Left lobe of liver (tissue), 2 donors: ENCODE measurements at regions not wholly inside any gene's neighbourhood (a gene's known extent, or its start where the extent isn't known, plus 50 kb on each side); places are given as distances from the start of the nearest gene placed in this dataset.
"Not testable (repeated sequence)": the region's sequence is repeated elsewhere in the genome, so short reads cannot be mapped to it uniquely, and the experiment has no call there.

ENCODE experiments used
- ATAC-seq: fragments of 200-7000 bp; cut with Tn5 transposase; one replicate; pipeline ENCODE4 v1.9.1; 2020; ENCODE audit warnings: mild to moderate bottlenecking, moderate library complexity
- DNase-seq: peaks from one replicate; pipeline ENCODE4 v3.0.0-alpha.2; 2020; ENCODE audit warnings: low spot score
- donor health status: DM: no; HTN: no; CAD: no; lungs with moderate emphysema.
- donor health status: DM: no; HTN: yes; CAD: no.

DNA sequence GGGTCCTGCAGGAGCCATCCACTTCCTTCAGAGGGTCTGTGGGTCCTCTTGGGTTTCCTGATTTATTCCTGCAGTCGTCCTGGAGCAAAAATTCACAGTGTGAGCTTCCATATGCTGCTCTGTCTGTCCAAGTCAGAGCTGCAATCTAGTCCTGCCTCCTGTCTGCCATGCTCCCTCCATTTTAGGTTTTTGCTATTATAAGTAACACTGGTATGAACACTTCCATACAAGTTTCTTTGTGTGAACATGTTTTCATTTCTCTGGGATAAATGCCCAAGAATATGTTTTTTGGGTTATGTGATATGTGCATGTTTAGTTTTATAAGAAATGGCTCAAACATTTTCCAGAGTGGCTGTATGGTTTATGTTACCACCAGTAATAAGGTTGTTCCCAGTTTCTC is 188.1 kb downstream of the ACTR3B start:
- DNase-seq, result no peak
- ATAC-seq, result no peak

DNA sequence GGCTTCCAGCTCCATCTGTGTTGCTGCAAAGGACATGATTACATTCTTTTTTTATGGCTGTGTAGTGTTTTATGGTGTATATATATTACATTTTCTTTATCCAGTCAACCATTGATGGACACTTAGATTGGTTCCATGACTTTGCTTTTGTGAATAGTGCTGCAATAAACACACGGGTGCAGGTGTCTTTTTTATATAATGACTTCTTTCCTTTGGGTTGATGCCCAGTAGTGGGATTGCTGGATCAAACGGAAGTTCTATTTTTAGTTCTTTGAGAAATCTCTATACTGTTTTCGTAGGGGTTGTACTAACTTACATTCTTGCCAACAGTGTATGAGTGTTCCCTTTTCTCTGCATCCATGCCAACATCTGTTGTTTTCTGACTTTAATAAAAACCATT is 189.7 kb downstream of the ACTR3B start:
- no peak for DNase-seq

DNA sequence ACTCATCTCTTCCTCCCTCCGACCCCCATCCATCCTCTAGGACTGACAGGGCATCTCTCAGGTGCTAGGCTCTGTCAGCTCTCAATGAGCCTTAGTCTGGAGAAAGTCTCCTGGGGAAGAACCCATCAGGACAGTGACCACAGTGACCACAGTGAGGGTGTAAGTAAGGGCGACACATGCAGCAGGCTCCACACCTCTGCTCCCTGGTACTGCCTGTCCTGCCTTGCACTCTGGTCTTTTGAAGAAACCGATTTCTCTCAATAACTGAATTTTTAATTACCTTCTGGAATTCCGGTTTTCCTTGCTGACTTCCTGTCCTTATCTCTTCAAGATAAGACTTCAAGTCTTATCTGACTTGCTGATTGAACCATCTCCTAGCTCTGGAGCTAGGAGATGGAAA is 190.2 kb downstream of the ACTR3B start:
- ATAC-seq (no peak), DNase-seq (no peak)

More for the DNA sequence above, 189.7 kb downstream of the ACTR3B start:
- no peak for ATAC-seq

DNA sequence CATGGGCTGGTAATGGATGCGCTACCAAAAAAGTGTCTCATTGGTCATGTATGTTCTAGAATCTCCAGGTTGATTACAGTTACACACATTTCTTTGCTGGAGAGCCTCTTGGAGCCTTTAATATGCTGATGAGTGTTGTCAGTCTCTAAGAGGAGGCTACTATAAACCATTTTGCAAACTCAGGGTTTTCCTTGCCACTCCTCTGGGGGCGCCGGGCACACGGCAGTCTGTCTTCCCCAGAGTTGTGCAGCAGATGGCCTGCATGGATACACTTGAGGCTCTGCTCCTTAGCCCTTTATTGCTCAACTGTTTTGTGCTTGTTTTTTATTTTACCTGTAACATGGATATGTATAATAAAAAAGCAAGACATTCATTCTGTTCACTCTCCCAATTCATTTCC is 196.5 kb downstream of the ACTR3B start:
- DNase-seq (no peak), ATAC-seq (no peak)

DNA sequence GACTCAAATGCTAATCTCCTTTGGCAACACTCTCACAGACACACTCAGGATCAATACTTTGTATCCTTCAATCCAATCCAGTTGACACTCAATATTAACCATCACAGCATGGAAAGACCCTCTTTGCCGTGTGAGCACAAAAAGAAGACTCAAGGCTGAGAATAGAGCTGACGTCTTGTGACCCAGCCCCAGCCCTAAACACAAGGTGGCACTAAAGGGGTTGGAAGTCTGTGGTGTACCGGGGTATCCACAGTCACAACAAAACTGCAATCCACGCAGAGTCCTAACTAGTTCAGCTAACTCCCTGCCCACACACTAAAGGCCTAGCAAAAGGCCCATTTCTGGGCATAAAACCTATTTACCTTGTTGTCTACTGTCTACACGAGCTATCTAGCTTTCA is 200.1 kb downstream of the ACTR3B start:
- DNase-seq, result no peak
- no peak for ATAC-seq

DNA sequence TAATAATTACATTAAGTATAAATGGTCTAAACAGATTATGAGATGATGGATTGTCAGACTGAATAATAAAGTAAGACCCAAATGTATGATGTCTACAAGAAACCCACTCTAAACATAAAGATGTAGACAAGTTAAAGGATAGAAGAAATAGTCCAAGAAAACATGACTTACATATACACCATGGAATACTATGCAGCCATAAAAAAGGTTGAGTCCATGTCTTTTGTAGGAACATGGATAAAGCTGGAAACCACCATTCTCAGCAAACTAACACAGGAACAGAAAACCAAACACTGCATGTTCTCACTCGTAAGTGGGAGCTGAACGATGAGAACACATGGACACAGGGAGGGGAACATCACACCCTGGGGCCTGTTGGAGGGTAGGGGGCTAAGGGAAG is 202.2 kb downstream of the ACTR3B start:
- not testable (repeated sequence) for DNase-seq, ATAC-seq

DNA sequence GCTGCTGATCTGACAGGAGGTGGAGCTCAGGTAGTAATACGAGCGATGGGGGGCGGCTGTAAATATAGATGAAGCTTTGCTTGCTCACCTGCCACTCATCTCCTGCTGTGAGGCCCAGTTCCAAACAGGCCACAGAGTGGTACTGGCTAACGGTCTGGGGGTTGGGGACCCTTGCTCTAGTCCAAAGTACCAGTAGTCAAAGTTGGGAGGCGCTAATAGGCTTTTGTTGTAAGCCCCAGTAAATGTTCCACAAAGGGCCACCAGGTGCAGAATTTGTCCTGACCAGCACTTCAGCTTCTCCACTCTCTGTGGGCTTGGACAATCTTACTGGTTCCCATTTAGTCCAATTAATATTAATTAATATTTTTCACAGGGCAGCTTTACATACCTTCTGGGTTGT is 206.6 kb downstream of the ACTR3B start:
- DNase-seq (no peak), ATAC-seq (no peak)

DNA sequence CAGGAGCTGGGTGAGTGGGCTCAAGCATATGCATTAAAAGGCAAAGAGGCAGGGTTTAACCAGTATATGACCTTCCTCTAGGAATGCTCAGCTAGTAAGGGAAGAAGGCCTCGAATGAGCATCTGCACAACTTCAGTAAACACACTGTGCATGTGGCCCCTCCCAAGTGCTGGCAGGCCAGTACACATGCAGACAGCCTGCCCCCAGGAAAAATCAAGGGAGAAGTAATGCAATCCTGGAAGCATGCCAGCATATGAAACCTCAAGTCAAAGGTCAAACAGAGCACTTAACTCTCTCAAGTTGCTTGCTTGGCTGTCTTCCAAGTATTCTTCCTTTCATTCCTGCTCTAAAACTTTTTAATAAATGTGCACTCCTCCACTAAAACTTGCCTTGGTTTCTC is 208.4 kb downstream of the ACTR3B start:
- ATAC-seq, result no peak
- DNase-seq, result no peak

DNA sequence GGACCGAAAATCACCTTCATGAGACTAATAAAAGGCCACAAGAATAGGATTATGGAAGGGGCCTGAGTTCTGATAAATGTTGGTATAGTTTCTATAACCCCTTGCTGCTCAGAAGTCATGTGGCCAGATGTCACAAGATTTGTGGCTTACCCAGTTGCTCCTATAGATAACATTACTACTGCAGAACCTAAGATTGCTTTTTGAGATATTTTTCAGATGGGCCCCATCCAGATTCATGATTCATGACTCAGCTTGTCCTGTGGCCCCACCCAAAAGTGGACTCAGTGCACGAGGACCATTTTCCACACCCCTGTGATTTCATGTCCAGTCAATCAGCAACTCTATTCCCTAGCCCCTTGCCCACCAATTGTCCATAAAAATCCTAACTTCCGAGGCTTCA is 209.0 kb downstream of the ACTR3B start:
- no peak for DNase-seq
- no peak for ATAC-seq

DNA sequence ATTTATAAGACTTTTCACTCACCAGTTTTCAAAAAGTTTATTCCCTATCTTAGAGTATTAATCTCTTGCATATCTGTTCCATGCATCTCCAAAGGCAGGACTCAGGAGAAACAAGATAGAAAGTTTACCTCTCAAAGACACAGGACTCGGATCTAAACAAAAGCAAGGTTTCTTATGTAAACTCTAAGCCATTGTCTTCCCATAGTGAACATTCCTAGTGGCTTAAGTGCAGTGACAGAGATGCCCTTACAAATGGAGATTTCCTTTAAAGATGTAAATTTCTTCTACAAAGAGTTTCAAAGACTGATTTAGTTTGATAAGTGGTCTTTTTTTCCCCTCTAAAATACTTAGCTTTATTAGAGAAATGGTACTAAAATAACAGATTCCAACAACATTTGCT is 209.8 kb downstream of the ACTR3B start:
- ATAC-seq (no peak), DNase-seq (no peak)

DNA sequence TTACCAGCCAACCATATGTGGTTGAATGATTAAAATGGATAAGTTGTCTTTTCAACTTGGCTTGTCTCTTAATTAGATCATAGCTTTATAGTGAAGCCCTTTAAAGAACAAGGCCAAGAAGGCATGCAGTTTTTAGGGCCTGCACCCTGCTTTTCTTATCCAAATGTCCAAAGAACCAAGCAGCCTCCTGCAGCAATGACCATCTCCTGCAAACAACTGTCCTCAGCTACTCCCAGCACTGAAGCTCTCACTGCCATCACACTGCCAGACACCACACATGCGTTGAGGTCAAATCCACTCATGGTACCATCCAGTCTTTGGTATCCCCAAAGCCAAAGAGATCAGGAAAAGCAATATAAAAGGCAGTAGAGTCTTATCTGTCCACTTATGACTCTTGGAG is 210.3 kb downstream of the ACTR3B start:
- no peak for ATAC-seq
- DNase-seq, result no peak

DNA sequence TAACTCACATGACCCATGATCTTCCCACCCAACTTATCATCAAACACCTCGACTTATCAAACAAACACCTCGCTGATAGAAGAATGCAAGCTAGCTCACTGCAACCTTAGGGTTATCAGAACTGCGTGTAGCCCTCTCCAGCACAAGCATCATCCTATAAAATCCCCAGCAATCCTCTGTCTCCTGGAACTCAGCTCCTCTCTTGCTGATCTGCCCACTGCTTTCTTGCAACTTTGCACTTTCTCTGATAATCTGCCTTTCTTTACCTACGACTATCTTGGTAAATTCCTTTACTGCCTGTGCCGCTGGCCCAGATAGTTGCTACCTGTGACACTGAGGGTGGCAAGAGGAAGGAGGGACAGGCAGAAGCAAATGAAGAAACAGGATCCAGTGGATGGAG is 210.9 kb downstream of the ACTR3B start:
- ATAC-seq (no peak), DNase-seq (no peak)

DNA sequence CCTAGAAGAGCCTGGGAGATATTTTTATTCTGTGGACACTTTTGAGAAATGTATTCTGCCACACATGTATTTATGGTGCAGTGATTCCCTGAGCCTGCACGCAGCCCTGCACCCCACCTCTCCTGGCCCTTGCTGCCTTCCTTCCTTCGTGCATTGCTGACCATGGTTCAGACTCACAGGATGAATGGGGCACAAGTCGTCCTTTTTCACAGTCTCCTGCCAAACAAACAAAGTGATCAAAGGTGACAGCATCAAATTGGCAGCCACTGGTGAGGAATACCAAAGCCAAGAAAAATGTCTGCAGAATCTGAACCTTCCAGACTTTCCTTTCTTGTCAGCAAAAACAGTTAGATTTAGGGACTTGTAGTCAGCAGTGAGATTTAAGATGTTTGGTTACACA is 215.0 kb downstream of the ACTR3B start:
- ATAC-seq, result peak; percentile 86
- DNase-seq, result peak; percentile 49

DNA sequence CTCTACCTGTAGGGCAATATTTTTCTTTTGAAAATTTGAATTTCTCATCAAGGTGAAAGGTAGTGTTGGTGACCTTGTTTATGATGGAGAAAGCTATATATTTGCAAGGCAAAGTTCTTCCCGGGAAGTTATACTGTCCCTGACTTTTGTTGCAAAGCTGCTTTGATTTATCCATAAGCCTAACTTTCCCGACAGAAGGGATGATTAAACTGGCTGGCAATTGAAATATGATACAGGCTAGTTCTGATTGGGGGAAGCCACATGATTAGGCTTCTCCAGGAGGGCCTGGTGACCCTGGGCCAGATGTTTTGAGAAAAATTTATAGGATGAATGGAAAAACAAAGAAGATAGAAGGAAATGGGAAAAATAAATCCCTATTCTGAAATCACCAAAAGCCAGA is 215.5 kb downstream of the ACTR3B start:
- DNase-seq (no peak), ATAC-seq (no peak)

DNA sequence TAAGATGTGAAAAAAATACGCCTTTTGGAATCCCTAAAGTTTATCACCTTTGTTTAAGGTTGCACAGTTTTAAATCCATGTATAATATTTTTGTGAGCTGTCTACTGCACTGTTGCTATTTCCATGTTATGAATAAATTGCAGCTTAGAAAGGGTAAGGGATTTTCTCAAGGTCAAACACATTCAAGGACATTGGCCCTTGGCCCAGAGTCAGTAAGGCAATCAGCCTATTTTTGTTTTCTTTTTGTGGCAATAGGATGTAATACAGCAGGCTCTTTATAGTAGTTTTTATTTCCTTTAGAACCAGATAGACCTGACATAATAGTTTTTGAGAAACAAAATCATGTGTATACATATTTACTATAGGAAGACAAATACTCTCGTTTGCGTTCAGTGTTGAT is 219.8 kb downstream of the ACTR3B start:
- no peak for DNase-seq
- no peak for ATAC-seq

DNA sequence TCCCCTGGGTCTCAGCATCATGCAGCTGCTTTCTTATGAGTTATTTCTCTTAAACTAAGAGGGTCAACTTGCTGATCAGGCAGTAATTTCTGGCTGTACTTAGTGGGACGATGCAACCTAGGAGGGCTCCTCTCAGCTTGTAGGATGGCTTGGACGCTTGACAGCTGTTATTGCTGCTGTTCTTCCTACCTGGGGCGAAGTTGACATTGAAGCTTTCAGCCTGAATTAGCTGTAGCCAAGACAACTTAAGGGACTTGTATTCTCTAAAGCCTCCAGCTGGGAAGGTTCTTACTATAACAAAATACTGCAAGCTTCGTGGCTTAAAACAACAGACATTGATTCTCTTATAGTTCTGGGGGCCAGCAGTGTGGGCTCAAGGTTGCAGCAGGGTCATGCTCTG is 224.9 kb downstream of the ACTR3B start:
- DNase-seq, result no peak
- no peak for ATAC-seq

DNA sequence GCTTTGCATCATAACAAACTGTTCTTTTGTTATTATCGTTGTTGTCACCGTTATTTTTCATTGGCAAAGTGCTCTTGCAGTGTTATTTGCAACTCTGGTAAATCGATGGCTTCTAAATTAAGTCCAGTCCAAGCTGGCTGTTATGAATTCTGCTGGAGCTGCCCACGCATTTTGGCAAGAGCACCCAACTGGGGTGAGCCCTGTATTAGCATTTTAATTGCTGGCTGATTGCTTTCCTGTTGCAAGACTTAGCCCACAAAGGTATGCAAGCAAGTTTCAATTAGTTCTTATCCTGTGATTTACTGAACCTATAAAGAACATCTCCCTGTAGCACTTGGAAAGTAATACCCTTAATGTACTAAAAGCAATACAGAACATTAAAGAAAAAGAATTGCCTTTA is 226.8 kb downstream of the ACTR3B start:
- ATAC-seq (no peak), DNase-seq (no peak)

DNA sequence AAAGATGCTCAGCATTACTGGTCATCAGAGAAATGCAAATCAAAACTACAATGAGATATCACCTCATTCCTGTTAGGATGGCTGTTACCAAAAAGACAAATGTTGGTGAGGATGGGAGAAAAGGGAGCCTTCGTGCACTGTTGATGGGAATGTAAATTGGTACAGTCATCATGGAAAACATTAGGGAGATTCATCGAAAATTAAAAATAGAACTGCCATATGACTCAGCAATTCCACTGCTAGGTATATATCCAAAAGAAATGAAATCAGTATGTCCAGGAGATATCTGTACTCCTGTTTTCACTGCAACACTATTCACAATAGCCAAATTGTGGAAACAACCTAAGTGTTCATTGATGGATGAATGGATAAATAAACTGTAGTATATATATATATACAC is 228.1 kb downstream of the ACTR3B start:
- DNase-seq (no peak), ATAC-seq (no peak)

DNA sequence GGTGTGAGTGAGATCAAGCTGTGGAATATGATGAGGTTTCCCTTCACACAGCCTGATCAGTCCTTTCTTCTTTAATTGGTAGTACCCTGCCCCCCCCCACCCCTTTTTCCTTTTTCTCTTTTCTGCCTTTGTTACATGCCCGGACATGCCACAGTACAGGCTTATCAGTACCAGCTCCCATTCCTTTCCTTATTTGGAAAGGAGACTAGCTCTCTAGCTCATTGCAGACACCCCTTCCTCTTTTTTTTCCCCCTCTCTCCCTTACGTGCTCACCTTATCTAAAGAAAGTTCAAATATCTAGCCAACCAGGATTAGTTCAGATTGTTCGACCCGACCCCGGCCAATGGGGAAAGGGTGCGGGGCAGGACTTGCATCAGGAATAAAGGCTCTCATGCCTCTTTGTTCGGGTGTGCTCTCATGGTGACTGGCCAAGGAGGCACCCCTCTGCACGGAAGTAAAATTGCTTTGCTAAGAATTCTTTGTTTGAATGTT is 230.4 kb downstream of the ACTR3B start:
- ATAC-seq (no peak), DNase-seq (no peak)

DNA sequence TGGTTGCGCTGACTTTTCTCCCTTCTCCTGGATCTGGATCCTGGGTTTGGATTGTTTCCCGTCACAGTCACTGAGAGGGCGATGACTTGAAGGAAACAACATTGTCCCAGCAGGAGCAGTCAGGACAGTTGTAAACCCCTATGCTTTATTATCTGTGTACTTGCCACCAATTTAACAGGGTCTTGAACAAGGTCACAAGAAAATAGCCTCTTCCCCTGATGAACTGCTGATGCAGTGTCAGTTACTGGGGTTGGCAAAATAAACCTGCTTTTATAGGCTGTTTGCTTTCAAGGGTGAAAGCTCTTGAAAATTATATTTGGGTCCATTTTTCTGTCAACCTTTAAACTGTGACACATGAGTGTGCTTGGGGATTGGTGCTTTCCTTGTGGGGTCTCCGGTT is 238.9 kb downstream of the ACTR3B start:
- ATAC-seq, result no peak
- DNase-seq, result no peak

DNA sequence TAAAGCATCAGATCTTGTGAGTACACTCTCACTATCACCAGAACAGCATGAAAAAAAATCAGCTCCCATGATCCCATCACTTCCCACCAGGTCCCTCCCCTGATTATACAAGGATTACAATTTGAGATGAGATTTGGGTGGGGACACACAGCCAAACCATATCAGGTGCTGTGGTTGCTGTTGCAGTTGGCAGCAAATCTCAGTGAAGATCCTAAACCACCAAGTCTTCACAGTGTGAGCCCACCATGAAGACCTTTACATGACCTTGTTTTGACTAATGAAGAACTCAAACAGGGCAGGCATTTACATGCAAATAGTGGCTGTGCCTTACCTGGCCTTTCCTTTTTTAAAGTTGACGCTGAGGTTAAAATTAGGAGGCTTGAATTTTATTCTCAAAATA is 242.6 kb downstream of the ACTR3B start:
- no peak for DNase-seq
- ATAC-seq, result no peak

DNA sequence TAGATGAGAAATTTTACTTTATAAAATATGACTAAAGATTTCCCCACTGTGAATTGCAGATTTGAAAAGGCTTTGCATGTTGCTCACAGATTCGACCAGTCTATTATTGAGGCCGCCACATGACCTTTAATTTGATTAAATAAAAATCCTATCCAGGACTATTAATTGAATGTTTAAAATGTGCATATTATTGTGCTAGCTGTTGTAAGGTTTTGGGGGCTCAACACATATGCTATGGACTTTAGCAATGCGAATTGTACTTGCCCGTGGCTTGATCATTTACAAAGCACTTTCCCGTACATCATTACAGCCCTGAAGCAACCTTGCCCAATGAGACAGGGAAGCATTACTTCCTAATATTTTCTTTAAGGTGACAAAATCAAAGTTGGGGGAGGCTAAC is 243.0 kb downstream of the ACTR3B start:
- ATAC-seq (no peak), DNase-seq (no peak)

DNA sequence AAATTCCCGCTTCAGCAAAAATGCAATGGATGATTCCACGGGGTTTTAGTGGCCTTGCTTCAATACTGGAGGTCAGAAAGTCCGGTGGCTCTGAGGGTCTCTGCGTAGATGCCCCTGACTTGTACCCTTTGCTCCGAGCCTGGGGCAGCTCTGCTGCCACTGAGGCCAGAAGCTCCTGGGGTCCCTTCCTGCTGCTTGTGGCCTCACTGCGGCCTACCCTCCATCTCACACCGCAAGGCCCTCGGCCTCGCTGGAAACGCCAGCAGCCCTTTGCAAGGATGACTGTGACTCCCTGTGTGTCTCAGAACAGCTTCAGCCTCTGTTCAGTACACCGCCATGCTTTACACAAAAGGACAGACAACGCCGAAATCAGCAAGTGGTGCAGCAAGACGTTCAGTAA is 244.8 kb downstream of the ACTR3B start:
- no peak for ATAC-seq
- no peak for DNase-seq
